ENCODE measurements at regions not wholly inside any gene's neighbourhood (a gene's known extent, or its start where the extent isn't known, plus 50 kb on each side); places are given as distances from the start of the nearest gene placed in this dataset.

- H3K27me3 ChIP-seq (ENCODE audit: insufficient read depth, low read length) = no peaks in the 10 kb centered on the region
- no peak overlapping the region for H2AFZ ChIP-seq (ENCODE audit: low read depth, low read length, poor library complexity, severe bottlenecking)
- intact Hi-C loops (cut with micrococcal nuclease) = no loop called here
- ChIA-PET CTCF (no interaction called here), RAD21 (ENCODE audit: low non-redundant PET in 1 of 2, low total read pairs in 2 of 2, uncharacterized antibody in 2 of 2, unreplicated experiment in 2 of 2) (no interaction called here), POLR2A (no interaction called here)
- no peak overlapping the region for H3K4me2 ChIP-seq (ENCODE audit: low read length)
- no TSS peak for BruUV-seq (replicated peaks)
- H3K9ac ChIP-seq (ENCODE audit: low read length) = no peak overlapping the region
- H3K27ac ChIP-seq (ENCODE audit: low read depth, low read length) = no peak overlapping the region
- ATAC-seq (no peak), DNase-seq (ENCODE audit: low read depth, low spot score) (no peak)
- H3K36me3 ChIP-seq (ENCODE audit: control insufficient read depth in 1 of 2, insufficient read depth in 2 of 2, low read length in 2 of 2) = no peaks in the 10 kb centered on the region
- H3K9me2 ChIP-seq (ENCODE audit: insufficient read depth) = no peaks in the 10 kb centered on the region
- H3K9me3 ChIP-seq (ENCODE audit: control insufficient read depth in 1 of 2, insufficient read depth in 1 of 2, low read depth in 1 of 2, low read length in 2 of 2) = no peaks in the 10 kb centered on the region
- no peaks in the 10 kb centered on the region for H4K20me1 ChIP-seq (ENCODE audit: insufficient read depth)
- H3K79me2 ChIP-seq (ENCODE audit: insufficient read depth, low read length) = no peaks in the 10 kb centered on the region
- no peaks in the 10 kb centered on the region for H3K4me1 ChIP-seq (ENCODE audit: control insufficient read depth in 1 of 2, insufficient read depth in 2 of 2, low read length in 2 of 2)
- no peak overlapping the region for H3K4me3 ChIP-seq (replicated peaks in 1 of 2; ENCODE audit: low read depth in 1 of 2, low read length in 2 of 2)
- TF ChIP-seq RAD21 (IDR thresholded peaks at IDR 0.05; ENCODE audit: low read depth) = no peak
- no peak for TF ChIP-seq SRF (IDR thresholded peaks at IDR 0.05; ENCODE audit: low read depth)
- no peak for TF ChIP-seq ZBTB33 (IDR thresholded peaks at IDR 0.05; ENCODE audit: extremely low read depth, insufficient replicate concordance, low read length)
- no peak for TF ChIP-seq TCF7L2 (IDR thresholded peaks at IDR 0.05; ENCODE audit: borderline replicate concordance, extremely low read depth, insufficient read depth, insufficient read length)
Measured at GRCh38 chr4:96037705-96038104, 197.8 kb downstream of the PDHA2 start.

GRCh38 chr4:96039217-96039616 is 199.3 kb downstream of the PDHA2 start:
- Histone ChIP-seq H3K9me2 (ENCODE audit: insufficient read depth) (no peaks in the 10 kb centered on the region), H3K36me3 (ENCODE audit: control insufficient read depth in 1 of 2, insufficient read depth in 2 of 2, low read length in 2 of 2) (no peaks in the 10 kb centered on the region), H2AFZ (ENCODE audit: low read depth, low read length, poor library complexity, severe bottlenecking) (no peak overlapping the region), H3K4me3 (replicated peaks in 1 of 2; ENCODE audit: low read depth in 1 of 2, low read length in 2 of 2) (no peak overlapping the region), H3K9ac (ENCODE audit: low read length) (no peak overlapping the region), H3K9me3 (ENCODE audit: control insufficient read depth in 1 of 2, insufficient read depth in 1 of 2, low read depth in 1 of 2, low read length in 2 of 2) (no peaks in the 10 kb centered on the region), H3K79me2 (ENCODE audit: insufficient read depth, low read length) (no peaks in the 10 kb centered on the region), H3K4me1 (ENCODE audit: control insufficient read depth in 1 of 2, insufficient read depth in 2 of 2, low read length in 2 of 2) (no peaks in the 10 kb centered on the region), H3K4me2 (ENCODE audit: low read length) (no peak overlapping the region), H3K27me3 (ENCODE audit: insufficient read depth, low read length) (no peaks in the 10 kb centered on the region), H3K27ac (ENCODE audit: low read depth, low read length) (no peak overlapping the region), H4K20me1 (ENCODE audit: insufficient read depth) (no peaks in the 10 kb centered on the region)
- RAD21 ChIA-PET (ENCODE audit: low non-redundant PET in 1 of 2, low total read pairs in 2 of 2, uncharacterized antibody in 2 of 2, unreplicated experiment in 2 of 2) = no interaction called here
- no peak for DNase-seq (ENCODE audit: low read depth, low spot score)
- no peak for TF ChIP-seq EZH2 (IDR thresholded peaks at IDR 0.05)
- TF ChIP-seq ATF3 (IDR thresholded peaks at IDR 0.05) = no peak
- no peak for TF ChIP-seq POLR2A (IDR thresholded peaks at IDR 0.05; ENCODE audit: borderline replicate concordance, extremely low read depth, insufficient read depth, insufficient read length)
- no peak for TF ChIP-seq EZH2phosphoT487 (IDR thresholded peaks at IDR 0.05; ENCODE audit: borderline replicate concordance)
- TF ChIP-seq ZFX (IDR thresholded peaks at IDR 0.05) = no peak
- TF ChIP-seq SRF (IDR thresholded peaks at IDR 0.05; ENCODE audit: low read depth) = no peak
- CTCF ChIA-PET = no interaction called here
- BruUV-seq (replicated peaks) = no TSS peak
- intact Hi-C loops (cut with micrococcal nuclease) = no loop called here
- ATAC-seq = no peak
- POLR2A ChIA-PET = no interaction called here
